UCSD-AML1 (cell line): ENCODE measurements at regions not wholly inside any gene's neighbourhood (a gene's known extent, or its start where the extent isn't known, plus 50 kb on each side); places are given as distances from the start of the nearest gene placed in this dataset.

Experiments
- DNase-seq: peaks from one replicate; lab custom pipeline; 2025; ENCODE audit not compliant: unreplicated experiment; lab: John Stamatoyannopoulos, UW

DNA sequence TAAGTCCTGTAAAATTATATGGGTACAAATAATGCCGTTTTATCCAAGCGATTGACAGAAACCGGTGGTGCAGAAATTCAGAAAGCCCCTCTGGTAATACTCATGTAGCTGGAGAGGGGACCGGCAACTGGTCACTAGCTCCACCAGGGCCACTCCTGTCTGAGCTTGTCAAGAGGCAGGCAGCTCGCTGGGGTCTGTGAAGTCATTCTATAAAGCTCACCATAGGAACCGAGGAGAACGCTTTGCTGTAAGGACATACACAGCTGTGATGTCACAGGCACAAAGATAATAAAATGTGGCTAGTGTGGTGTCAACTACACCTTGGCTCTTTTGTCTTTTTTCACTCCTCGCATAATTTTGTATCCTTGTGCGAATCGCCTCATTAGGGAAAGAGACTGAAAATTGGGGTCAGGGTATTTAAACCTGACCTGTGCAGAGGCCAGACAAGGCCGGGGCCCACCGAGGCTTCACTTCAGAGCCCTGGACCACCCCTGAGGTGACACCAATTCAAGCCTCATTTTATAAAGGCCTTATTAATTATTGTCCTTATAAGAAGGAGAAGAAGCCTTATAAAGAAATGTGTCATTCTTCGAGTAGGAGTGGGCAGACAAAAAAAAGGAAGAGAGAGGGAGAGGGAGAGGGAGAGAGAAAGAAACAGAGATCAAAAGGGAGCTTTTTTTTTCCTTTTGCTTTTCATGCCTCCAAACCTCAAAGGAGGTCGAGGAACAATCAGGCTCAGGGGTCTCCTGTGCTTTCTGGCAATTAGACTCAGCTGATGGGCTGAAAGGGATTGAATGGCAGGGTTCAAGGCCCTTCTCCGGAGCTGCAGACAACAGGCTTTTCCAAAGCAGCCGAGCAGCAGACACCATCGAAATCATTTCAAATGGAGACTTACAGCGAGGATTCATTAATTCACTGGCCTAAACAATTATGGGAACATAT is 813.3 kb upstream of the ARRDC4 start:
- DNase-seq, result no peak

DNA sequence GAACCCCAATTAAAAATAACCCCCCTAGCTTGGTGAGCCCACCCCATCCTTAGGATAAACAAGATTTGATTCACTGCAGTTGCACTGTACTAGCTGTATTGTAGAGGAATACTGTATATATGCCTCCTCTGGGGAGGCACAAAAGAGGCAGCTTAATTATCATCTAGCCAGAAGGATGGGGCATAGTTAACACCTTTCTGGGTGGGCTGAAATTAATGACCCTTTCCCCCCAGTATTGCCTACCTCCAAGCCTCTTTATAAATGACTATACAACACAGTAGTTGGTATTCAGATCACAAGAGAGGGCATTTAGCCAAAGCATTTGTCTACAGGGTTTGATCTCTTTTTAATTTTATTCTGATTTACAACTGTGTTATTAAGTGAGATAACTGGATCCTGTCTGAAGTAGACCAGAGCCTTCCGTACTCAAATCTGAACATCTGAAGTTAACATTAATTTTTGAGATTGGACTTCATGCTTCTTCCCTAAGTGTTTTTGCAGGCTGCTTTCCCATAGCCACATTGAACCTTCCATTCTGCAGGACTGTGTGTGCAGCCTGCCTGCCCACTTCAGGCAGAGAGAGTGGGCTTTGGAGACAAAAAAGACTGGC is 807.0 kb upstream of the ARRDC4 start:
- DNase-seq, result no peak

DNA sequence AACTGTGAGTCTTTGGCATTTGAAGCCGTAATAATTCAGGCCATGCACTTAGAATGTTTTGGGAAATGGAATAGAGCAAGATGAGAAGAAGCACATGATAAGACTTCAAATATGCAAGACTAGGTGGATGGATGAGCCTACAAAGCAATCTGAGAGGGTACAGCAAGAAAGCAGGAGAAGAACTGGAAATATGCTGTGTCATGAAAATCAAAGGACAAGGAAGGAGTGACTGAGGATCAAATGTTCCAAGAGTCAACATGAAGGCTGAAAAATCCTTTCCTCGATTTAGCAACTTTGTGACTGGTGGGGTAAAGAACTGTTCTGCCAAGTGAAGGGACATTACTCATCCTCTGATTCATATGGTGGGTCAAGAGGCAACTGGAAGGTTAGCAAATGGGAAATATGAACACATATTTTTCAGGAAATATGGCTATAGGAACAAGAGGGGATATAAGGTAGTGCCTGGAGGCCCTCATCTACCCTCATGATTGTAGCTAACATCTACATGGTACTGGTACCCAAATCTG is 803.7 kb upstream of the ARRDC4 start:
- DNase-seq, result no peak

DNA sequence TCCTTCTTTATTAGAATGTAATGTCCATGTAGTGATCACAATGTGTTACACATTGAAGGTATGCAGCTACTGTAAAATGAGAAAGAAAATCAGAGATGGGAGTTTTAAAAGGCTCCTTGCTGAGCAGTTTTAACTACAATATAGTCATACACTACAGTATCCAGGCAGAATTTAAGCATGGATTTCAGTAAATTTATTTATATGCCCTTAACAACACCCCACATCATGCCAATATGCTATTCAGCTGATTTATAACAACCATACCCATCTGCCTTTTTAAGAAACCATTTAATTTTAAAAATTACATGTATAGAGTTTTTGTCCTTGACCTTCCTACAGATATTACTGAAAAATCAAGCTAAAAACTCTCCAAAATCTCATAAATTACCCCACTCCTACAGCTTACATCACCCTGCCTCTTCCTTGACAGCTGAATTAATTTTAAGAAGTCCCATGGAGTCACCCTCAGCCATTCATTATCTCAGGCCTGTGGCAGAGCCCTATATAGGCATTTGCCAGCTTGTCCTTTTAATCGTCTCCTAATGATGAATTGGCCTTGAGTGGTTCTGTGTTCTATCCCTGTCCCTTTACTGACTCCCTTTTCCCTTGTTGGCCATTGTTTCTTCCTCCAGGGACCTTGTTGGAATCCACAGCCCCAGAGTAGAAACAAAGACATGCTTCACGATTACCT is 797.6 kb upstream of the ARRDC4 start:
- no peak for DNase-seq

DNA sequence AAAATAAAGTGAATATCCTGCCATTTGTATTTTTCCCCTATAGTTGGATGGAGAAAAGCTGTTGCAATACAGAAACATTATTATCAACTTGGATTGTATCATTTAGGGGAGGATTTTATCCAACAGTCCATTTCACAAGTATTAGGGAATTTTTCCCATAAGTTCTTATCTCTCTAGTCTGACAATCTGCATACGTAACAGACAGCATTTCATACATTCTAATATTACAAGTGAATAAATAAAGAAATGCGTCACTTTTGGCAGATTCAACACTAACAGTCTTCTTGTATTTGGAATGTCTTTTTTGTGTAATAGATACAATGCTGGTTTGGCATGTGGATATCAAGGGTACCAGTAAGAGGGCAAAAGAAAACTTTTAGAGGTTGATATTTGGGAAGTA is 795.3 kb upstream of the ARRDC4 start:
- DNase-seq, result no peak

DNA sequence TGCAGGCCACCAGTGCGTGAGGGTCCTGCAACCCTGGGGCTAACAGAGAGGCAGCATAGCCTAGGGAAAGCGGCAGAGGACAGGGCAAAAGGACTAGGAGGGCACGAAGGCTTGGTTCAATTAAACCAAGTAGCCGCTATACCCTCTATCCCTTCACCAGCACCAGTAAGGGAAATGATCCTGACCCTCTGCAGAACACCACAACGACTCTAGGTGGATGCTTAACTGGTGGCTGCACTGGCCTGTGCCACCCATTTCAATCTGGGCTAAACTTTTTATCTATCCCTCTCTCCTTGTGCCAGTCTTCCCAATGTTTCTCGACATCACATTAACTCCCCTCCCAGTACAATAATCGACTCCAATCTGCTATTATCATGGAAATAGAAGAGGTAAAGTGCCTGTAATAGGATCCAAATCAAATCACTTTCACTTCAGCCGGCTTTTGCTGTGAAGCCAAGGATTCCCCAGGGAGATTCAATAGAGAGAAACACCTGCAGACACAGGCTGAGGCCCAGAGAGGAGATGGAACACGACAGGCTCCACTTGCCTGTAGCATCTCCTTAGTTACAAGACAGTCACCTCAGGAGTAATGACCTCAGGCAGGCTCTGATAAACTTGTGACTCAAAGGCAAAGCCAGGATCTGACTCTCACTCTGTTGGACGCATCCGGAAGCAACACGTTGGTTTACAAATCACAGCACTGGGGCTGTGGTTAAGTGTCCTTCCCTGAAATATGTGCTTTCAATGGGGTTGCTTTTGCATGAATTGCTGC is 791.6 kb upstream of the ARRDC4 start:
- no peak for DNase-seq

DNA sequence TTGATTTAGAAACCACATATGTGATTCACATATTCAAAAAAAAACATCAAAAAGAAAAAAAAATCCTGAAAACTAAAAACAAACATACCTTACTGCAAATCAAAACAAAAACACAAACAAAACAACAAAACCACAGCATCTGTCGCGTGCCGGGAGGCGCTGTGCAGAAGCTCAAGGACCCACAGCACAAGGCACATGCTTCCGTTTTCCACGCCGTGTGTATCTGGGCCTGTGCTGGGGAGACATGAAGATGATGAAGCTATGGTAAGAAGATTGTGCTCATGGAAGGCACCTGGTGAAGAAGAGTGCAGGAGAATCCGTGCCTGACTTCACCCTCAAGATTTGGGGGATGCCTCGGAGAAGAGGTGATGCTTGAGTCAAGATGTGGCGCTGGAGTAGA is 788.9 kb upstream of the ARRDC4 start:
- DNase-seq, result no peak

DNA sequence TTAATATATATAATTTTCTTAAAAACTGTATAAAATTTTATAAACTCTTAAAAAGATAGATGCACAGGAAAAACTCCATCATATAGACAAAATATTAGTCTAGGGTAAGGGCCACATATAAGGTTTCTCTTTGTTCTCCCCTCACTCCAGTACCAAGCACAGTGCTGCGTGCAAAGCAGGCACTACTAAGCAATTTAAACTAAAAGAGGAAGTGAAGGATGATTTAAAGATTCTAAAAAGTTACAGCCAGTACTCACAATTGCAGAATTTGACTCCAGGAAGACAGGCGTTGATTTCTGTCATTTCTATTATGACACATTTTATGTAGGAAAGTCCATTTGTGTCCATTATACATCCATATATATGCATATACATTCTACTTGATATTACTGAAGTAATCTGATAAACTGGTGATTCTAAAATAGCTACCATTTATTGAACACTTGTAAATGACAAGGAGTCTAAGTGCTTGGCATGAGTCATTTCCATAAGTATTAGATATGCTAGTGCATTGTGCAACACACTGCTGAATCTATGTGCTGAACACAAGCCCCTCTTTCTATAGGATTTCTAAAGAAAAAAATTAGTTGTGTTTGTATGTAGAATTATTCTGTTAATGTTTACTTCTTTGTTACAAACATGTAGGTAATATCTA is 785.5 kb upstream of the ARRDC4 start:
- DNase-seq, result no peak

DNA sequence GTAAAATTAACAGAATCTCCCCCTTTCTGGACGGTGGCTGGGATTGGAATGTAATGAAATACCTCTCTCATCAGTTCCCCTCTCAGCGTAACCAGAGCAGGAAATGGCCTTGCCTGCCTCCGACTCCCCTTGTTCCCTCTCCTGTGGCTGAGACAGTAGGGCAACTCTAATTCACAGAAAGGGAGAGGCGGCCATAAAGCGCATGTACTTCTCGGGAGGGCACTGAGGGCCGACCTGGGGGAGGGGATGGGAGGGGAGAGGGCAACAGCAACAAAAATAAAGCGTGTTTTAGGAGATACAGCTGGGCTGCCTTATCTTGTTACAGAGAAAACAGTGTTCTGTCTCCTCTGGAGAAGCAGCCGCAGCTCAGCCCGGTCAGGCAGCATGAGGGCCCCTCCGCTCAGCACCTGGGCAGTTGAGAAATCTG is 783.3 kb upstream of the ARRDC4 start:
- DNase-seq, result no peak

DNA sequence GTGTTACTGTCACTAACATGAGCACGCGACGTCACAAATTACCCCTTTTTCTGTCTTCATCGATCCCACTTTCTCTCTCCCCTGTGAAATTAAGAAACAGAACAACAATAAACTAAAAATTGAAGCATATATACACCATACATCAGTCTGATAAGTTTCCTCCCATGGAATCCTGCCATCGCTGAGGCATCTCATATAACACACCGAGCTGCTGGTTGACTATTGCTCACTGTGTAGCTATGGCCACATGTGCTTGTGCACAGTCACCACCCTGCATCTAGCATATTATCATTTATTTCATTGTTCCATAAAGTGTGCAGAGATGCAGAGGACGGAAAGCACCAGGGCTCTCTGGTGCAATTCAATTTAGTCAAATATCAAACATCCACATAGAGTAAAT is 777.9 kb upstream of the ARRDC4 start:
- DNase-seq, result no peak

DNA sequence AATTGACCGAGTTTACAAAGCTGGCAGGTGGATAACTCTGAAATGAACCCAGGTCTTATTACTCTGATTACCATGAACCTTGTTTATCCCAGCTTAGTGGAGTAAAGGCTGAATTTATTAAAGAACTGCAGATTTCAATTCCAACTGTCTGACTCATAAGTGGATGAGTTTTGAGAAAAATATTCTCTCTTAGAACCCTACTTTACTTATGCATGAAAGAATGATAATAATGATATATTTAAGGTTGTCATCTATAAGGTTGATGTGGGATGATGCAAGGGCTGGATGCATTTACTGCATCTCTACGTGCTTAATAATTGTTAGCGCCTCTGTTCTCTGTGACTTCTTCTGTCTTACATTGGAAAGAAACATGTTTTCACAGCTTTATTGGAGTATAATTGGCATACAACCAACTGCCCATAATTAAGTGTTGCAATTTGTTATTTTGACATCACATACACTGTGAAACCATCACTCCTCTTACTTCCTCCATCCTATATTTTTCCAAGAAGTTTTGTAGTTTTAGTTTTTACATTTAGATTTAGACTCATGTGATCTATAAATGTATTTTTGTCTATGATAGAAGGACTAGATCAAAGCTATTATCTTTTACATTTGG is 771.2 kb upstream of the ARRDC4 start:
- no peak for DNase-seq

DNA sequence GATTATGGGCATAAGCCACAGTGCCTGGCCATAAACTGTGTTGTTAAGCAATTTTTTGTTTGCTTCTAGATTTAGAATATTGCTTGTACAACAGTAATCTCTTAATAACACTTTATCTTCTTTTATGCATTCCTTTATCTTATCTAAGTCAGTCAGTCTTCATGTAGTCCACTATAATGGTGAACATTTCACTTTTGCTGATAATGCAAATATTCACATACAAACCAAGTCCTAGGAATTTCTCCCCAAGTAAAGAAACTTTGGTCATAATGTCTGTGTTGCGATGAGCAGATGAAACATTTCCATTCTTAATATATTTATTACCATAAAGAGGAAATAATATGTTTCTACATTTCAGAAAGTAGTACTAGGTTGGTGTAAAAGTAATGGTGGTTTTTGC is 765.8 kb upstream of the ARRDC4 start:
- no peak for DNase-seq

DNA sequence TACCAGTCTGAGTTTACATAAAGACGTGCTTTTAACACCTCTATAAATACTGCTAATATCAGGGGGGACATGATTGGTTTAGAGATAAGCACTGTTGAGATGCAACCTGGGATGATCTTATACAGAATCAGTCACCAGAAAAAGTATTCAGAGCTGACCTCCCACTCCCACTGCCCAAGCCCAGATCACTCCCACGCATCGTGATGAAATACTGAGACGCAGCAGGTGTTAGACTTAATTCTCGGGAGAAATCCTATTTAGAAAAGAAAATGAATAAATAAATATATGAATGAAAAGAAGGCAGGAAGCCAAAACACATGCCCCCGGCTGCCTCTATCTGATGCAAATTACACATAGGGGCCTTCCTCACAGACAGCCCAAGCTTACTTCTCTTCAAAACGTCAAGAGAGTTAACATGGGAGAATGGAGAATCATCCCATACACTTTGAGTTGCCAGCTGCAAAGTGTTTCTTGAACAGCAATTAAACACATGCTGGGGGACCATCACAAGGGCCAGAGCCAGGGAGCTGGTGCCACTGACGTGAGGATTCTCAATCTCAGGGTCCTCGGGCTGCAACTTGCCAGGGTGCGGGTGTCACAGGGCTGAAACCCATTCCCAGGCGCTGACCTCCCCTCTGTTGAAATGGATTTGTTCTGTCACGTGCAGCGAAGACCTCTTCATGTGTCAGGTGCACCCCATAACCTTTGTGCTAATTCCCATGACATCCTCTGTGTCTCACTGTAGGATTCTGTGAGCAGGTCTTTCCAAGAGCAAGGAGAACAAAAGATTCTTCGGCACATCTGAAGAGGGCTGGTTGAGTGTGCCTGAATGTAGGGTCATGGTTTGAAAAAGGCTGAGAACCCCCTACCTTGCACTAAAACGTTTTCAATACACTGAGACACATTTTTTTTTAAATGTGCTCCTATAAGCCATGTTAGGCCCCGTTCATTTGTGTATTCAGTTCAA is 764.2 kb upstream of the ARRDC4 start:
- DNase-seq, result no peak

DNA sequence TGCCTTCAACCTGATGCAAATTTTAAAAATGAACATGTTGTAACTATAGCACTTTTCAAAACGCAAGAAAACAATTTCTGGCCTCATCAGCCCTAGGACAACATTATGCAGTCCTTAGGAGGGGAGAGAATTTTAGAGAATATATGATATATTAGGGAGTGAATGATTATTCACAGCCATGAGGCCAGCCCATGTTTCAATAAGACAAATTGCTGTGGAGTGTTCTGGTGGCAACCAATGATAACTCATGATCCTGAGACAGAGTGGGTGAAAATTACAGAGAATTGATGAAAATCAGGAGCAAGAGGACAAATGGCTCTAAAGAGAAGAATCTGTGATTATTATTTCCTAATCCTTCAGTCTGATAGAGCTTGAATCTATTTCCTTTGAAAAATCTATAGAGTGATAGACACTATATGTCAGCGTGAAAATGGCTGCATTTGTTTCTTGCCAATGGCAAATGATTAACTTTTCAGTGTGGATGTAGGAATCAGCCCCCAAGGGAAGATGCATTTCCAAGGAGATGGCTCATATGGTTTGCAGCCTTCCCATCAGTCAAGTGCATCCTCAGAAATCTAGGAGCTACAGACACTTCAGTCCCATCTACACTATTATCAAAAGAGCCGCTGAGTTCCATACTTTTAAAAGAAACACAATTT is 761.0 kb upstream of the ARRDC4 start:
- no peak for DNase-seq

DNA sequence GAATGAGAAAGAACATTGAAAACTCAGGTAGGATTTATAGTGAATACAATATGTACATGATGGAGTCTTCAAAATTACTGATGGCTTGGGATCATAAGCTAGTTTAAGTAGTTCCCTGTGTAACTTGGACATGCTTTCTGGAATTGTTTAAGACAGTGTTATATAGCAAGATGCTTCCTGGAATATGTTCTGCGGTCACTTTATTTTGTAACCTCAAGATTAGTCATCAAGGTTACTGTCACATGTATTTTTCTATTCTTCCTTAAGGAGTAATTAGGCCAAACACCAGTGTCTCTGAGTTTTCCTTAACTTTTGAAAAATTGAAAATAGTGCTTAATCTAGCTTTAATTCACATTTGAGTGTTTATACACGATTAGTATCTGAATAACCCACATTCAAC is 760.3 kb upstream of the ARRDC4 start:
- no peak for DNase-seq

DNA sequence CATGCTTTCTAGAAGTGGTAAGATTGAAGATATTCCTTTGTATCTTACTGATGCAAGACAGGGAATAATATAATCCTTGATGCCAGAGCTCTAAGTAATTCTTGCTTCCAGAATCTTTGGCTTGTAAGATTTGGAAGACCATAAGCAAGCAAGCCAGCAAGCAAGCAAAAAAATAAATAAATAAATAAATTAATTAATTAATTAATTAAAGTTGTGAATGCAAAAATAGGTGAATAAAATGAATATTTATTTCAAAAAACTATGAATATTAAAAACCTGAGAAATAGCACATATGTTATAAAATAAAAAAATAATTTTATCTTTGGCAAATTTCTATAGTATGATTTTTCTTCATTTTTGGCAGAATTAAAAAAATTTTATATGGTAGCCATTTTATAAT is 750.2 kb upstream of the ARRDC4 start:
- DNase-seq, result no peak

DNA sequence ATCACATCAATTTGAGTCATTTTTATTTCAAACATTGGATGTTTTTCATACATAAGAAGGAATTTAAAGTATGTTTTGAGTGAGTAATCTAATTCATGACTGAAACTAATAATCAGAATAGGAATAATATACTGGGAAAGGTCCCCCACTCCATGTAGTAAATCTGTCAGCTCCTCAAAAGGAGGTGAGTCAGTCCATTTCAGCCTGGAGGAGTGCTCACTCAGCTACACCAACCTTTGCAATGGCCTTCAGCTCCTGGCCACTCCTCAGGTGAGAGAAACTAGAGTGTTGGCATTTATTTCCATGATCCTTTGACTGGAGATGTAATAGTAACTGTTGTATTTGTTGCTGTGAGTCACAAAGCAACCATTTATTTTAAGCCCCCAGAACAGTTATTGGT is 744.9 kb upstream of the ARRDC4 start:
- no peak for DNase-seq

DNA sequence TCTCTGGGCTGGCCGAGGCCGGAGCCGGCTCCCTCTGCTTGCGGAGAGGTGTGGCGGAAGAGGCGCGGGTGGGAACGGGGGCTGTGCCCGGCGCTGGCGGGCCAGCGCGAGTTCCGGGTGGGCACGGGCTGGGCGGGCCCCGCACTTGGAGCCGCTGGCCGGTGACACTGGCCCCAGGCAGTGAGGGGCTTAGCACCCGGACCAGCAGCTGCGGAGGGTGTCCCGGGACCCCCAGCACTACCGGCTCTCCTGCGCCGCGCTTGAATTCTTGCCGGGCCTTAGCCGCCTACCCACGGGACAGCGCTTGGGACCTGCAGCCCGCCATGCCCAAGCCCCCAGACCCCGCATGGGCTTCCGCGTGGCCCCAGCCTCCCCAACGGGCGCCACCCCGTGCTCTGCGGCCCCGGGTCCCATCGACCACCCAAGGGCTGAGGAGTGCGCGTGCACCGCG is 736.3 kb upstream of the ARRDC4 start:
- DNase-seq, result no peak
